WTC11 (cell line): ENCODE measurements at regions not wholly inside any gene's neighbourhood (a gene's known extent, or its start where the extent isn't known, plus 50 kb on each side); places are given as distances from the start of the nearest gene placed in this dataset.

Experiments used
- ATAC-seq: fragments of 200-7000 bp; cut with Tn5 transposase; 2 replicates; pipeline ENCODE4 v1.10.0; 2021; ENCODE audit warnings: mild to moderate bottlenecking, moderate library complexity
- CTCF ChIA-PET: fragments of 300-600 bp; sonication (Branson Sonifier 250); formaldehyde crosslinking; loops from one replicate; lab custom pipeline; 2021; ENCODE audit warnings: antibody characterized with exemption; lab: Charles Lee
- POLR2A ChIA-PET: fragments of 350-600 bp; sonication (Branson Sonifier 250); formaldehyde crosslinking; loops from one replicate; lab custom pipeline; 2021; ENCODE audit warnings: antibody characterized with exemption; lab: Charles Lee
- DNase-seq: peaks from one replicate; pipeline ENCODE4 v3.0.0; 2021; ENCODE audit warnings: low spot score
- H3K27ac Mint-ChIP-seq: 2 replicates; pipeline ENCODE4 v1.8.0; 2021; ENCODE audit warnings: mixed read lengths
- H3K27me3 Mint-ChIP-seq: 2 replicates; pipeline ENCODE4 v1.8.0; 2021; ENCODE audit warnings: low read depth, mild to moderate bottlenecking, moderate library complexity, mixed read lengths
- H3K36me3 Mint-ChIP-seq: 2 replicates; pipeline ENCODE4 v1.8.0; 2021; ENCODE audit warnings: mixed read lengths
- H3K4me1 Mint-ChIP-seq: 2 replicates; pipeline ENCODE4 v1.8.0; 2022; ENCODE audit warnings: mixed read lengths
- H3K4me3 Mint-ChIP-seq: 2 replicates; pipeline ENCODE4 v1.8.0; 2021; ENCODE audit warnings: mild to moderate bottlenecking, moderate library complexity, mixed read lengths
- H3K9me3 Mint-ChIP-seq: 2 replicates; pipeline ENCODE4 v1.8.0; 2021; ENCODE audit warnings: mixed read lengths
- ARID4B ChIP-seq: sonication (generic); formaldehyde crosslinking; IDR thresholded peaks from 2 replicates; pipeline ENCODE4 v1.8.0; 2023; ENCODE audit warnings: missing genetic modification reagents, mild to moderate bottlenecking, borderline replicate concordance
- ATF3 ChIP-seq: sonication (generic); formaldehyde crosslinking; conservative IDR thresholded peaks from 2 replicates; pipeline ENCODE4 v1.8.1; 2022; ENCODE audit warnings: mild to moderate bottlenecking, missing genetic modification reagents
- E2F4 ChIP-seq: sonication (generic); formaldehyde crosslinking; IDR thresholded peaks from 2 replicates; pipeline ENCODE4 v1.8.1; 2022; ENCODE audit warnings: low read depth, mild to moderate bottlenecking, moderate library complexity, missing genetic modification reagents, borderline replicate concordance
- ETV6 ChIP-seq: sonication (generic); formaldehyde crosslinking; IDR thresholded peaks from 2 replicates; pipeline ENCODE4 v1.8.1; 2022; ENCODE audit warnings: mild to moderate bottlenecking, missing genetic modification reagents
- FOXK1 ChIP-seq: sonication (generic); formaldehyde crosslinking; IDR thresholded peaks from 2 replicates; pipeline ENCODE4 v1.8.0; 2022; ENCODE audit warnings: mild to moderate bottlenecking, moderate library complexity, missing genetic modification reagents
- GRHL2 ChIP-seq: fragments of 250-450 bp; sonication (Bioruptor Pico); IDR thresholded peaks from 2 replicates; pipeline ENCODE4 v1.8.0; 2022; ENCODE audit warnings: mild to moderate bottlenecking, moderate library complexity; ENCODE audit not compliant: insufficient replicate concordance, severe bottlenecking
- JAZF1 ChIP-seq: fragments of 250-450 bp; sonication (Bioruptor Pico); IDR thresholded peaks from 2 replicates; pipeline ENCODE4 v1.9.0; 2021; ENCODE audit warnings: moderate library complexity, mild to moderate bottlenecking, inconsistent platforms
- JUN ChIP-seq: sonication (generic); formaldehyde crosslinking; IDR thresholded peaks from 2 replicates; pipeline ENCODE4 v1.8.0; 2023; ENCODE audit warnings: mild to moderate bottlenecking, missing genetic modification reagents
- MXD4 ChIP-seq: fragments of 250-450 bp; sonication (Bioruptor Pico); IDR thresholded peaks from 2 replicates; pipeline ENCODE4 v1.8.0; 2021; ENCODE audit warnings: mild to moderate bottlenecking, moderate library complexity, borderline replicate concordance
- SMAD3 ChIP-seq: sonication (generic); formaldehyde crosslinking; IDR thresholded peaks from 2 replicates; pipeline ENCODE4 v1.8.0; 2022; ENCODE audit warnings: missing genetic modification reagents, mild to moderate bottlenecking, borderline replicate concordance
- SMAD4 ChIP-seq: sonication (generic); formaldehyde crosslinking; IDR thresholded peaks from 2 replicates; pipeline ENCODE4 v1.8.0; 2022; ENCODE audit warnings: mild to moderate bottlenecking, missing genetic modification reagents
- TP53 ChIP-seq: sonication (generic); formaldehyde crosslinking; IDR thresholded peaks from 2 replicates; pipeline ENCODE4 v1.8.1; 2023; ENCODE audit warnings: mild to moderate bottlenecking, missing genetic modification reagents
- USF2 ChIP-seq: sonication (generic); formaldehyde crosslinking; IDR thresholded peaks from 2 replicates; pipeline ENCODE4 v1.8.1; 2023; ENCODE audit warnings: mild to moderate bottlenecking, missing genetic modification reagents, moderate library complexity
- ZNF219 ChIP-seq: sonication (generic); formaldehyde crosslinking; IDR thresholded peaks from 2 replicates; pipeline ENCODE4 v1.8.0; 2023; ENCODE audit warnings: missing genetic modification reagents, mild to moderate bottlenecking, borderline replicate concordance
- ZNF425 ChIP-seq: fragments of 250-450 bp; sonication (Bioruptor Pico); conservative IDR thresholded peaks from 2 replicates; pipeline ENCODE4 v1.9.0; 2021; ENCODE audit warnings: mild to moderate bottlenecking
- TF ChIP-seq, protein P1 (sequence below): fragments of 250-450 bp; sonication (Bioruptor Pico); IDR thresholded peaks from 2 replicates; pipeline ENCODE4 v1.9.0; 2021; ENCODE audit warnings: mild to moderate bottlenecking

- Mint-ChIP-seq H3K36me3 (no peaks in the 10 kb centered on the region), H3K27me3 (no peaks in the 10 kb centered on the region), H3K4me1 (peaks cover 27% of the 10 kb centered on the region), H3K27ac (peak overlapping the region; percentile 50; the same call in 1 of the 2 replicates), H3K9me3 (peaks cover 12% of the 10 kb centered on the region), H3K4me3 (no peak overlapping the region)
- no peak for DNase-seq
- no peak for ATAC-seq
- CTCF ChIA-PET = interaction anchor here (0.6 to 1.1 kb wide), 3 partner anchors 12 to 888 kb away, joined by 3 to 4 read pairs (median 3); no protein-coding TSS in a partner anchor
- TF ChIP-seq, protein P1, sequence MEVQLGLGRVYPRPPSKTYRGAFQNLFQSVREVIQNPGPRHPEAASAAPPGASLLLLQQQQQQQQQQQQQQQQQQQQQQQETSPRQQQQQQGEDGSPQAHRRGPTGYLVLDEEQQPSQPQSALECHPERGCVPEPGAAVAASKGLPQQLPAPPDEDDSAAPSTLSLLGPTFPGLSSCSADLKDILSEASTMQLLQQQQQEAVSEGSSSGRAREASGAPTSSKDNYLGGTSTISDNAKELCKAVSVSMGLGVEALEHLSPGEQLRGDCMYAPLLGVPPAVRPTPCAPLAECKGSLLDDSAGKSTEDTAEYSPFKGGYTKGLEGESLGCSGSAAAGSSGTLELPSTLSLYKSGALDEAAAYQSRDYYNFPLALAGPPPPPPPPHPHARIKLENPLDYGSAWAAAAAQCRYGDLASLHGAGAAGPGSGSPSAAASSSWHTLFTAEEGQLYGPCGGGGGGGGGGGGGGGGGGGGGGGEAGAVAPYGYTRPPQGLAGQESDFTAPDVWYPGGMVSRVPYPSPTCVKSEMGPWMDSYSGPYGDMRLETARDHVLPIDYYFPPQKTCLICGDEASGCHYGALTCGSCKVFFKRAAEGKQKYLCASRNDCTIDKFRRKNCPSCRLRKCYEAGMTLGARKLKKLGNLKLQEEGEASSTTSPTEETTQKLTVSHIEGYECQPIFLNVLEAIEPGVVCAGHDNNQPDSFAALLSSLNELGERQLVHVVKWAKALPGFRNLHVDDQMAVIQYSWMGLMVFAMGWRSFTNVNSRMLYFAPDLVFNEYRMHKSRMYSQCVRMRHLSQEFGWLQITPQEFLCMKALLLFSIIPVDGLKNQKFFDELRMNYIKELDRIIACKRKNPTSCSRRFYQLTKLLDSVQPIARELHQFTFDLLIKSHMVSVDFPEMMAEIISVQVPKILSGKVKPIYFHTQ (CRISPR knock-in tag) = no peak
- no peak for TF ChIP-seq ETV6 (CRISPR knock-in tag)
- no peak for TF ChIP-seq USF2 (CRISPR knock-in tag)
- TF ChIP-seq SMAD3 (CRISPR knock-in tag) = no peak
- TF ChIP-seq MXD4 (CRISPR knock-in tag) = no peak
- POLR2A ChIA-PET = no interaction called here
These were observed 359.9 kb downstream of the TXNL1 start for GRCh38 chr18:56278421-56279003.

GRCh38 chr18:56276466-56276865 lies 361.9 kb downstream of the TXNL1 start:
- no peaks in the 10 kb centered on the region for H3K36me3 Mint-ChIP-seq
- TF ChIP-seq E2F4 (CRISPR knock-in tag) (no peak), ATF3 (CRISPR knock-in tag) (no peak), SMAD4 (CRISPR knock-in tag) (no peak), FOXK1 (CRISPR knock-in tag) (no peak), GRHL2 (no peak), ARID4B (CRISPR knock-in tag) (no peak), ZNF219 (no peak), TP53 (no peak), ZNF425 (no peak), JUN (CRISPR knock-in tag) (no peak), JAZF1 (no peak)
- no peaks in the 10 kb centered on the region for H3K27me3 Mint-ChIP-seq
- DNase-seq (no peak), ATAC-seq (no peak)
- POLR2A ChIA-PET = no interaction called here
- no peak overlapping the region for H3K27ac Mint-ChIP-seq
- peaks cover 12% of the 10 kb centered on the region for H3K9me3 Mint-ChIP-seq
- CTCF ChIA-PET = interaction anchor here (1.5 kb wide), 1 partner anchor 9 kb away, joined by 4 read pairs; no protein-coding TSS in a partner anchor
- H3K4me3 Mint-ChIP-seq = no peak overlapping the region
- H3K4me1 Mint-ChIP-seq = peaks cover 27% of the 10 kb centered on the region
